Calu3 (cell line): ENCODE measurements at regions not wholly inside any gene's neighbourhood (a gene's known extent, or its start where the extent isn't known, plus 50 kb on each side); places are given as distances from the start of the nearest gene placed in this dataset.

Experiments used
- BruUV-seq: library from RNA; stranded (reverse); fragments of 400-500 nt; replicated peaks from 2 replicates; lab custom pipeline; 2021; lab: Mats Ljungman, UMichigan
- CTCF ChIA-PET: fragments of 300-600 bp; sonication (Branson Sonifier 250); formaldehyde crosslinking; loops from one replicate; lab custom pipeline; 2022; ENCODE audit warnings: antibody characterized with exemption; lab: Charles Lee
- DNase-seq: peaks from one replicate; pipeline ENCODE4 v3.0.0; 2022
- H3K27ac Mint-ChIP-seq: one replicate; pipeline ENCODE4 v1.8.0; 2022; ENCODE audit warnings: mixed read lengths; ENCODE audit not compliant: unreplicated experiment
- H3K27me3 Mint-ChIP-seq: one replicate; pipeline ENCODE4 v1.8.0; 2022; ENCODE audit warnings: mixed read lengths; ENCODE audit not compliant: unreplicated experiment
- H3K36me3 Mint-ChIP-seq: one replicate; pipeline ENCODE4 v1.8.0; 2022; ENCODE audit warnings: mild to moderate bottlenecking, moderate library complexity, mixed read lengths; ENCODE audit not compliant: insufficient read depth, unreplicated experiment
- H3K4me1 Mint-ChIP-seq: one replicate; pipeline ENCODE4 v1.8.0; 2022; ENCODE audit warnings: mild to moderate bottlenecking, low read depth, mixed read lengths; ENCODE audit not compliant: unreplicated experiment
- H3K4me3 Mint-ChIP-seq: one replicate; pipeline ENCODE4 v1.8.0; 2022; ENCODE audit warnings: mild to moderate bottlenecking, low read depth, moderate library complexity, mixed read lengths; ENCODE audit not compliant: unreplicated experiment
- H3K9me3 Mint-ChIP-seq: one replicate; pipeline ENCODE4 v1.8.0; 2022; ENCODE audit warnings: low read depth, mixed read lengths; ENCODE audit not compliant: unreplicated experiment
- CTCF ChIP-seq: fragments of 200-600 bp; IDR thresholded peaks from one replicate; pipeline ENCODE4 v1.8.0; 2022; ENCODE audit warnings: antibody characterized with exemption; ENCODE audit not compliant: unreplicated experiment
- intact Hi-C: fragments of 100-400 bp; cut with micrococcal nuclease; formaldehyde crosslinking; loops from one replicate; pipeline ENCODE4 v1.10.0; 2022; ENCODE audit not compliant: unreplicated experiment

GRCh38 chr15:77866596-77867125 is 210.8 kb downstream of the TBC1D2B start:
- no peak overlapping the region for H3K4me3 Mint-ChIP-seq
- intact Hi-C loops, result no loop called here
- no peak for DNase-seq
- no peak for TF ChIP-seq CTCF
- H3K27me3 Mint-ChIP-seq, result peaks cover 89% of the 10 kb centered on the region
- peaks cover 6% of the 10 kb centered on the region for H3K4me1 Mint-ChIP-seq
- H3K27ac Mint-ChIP-seq, result no peak overlapping the region
- CTCF ChIA-PET, result interaction anchor here (0.9 kb wide), 1 partner anchor 233 kb away, joined by 3 read pairs; no protein-coding TSS in a partner anchor
- no TSS peak for BruUV-seq
- H3K9me3 Mint-ChIP-seq, result no peaks in the 10 kb centered on the region
- peaks cover 3% of the 10 kb centered on the region for H3K36me3 Mint-ChIP-seq

GRCh38 chr15:77866186-77866585 is 211.3 kb downstream of the TBC1D2B start:
- no TSS peak for BruUV-seq
- intact Hi-C loops, result no loop called here
- CTCF ChIA-PET, result no interaction called here
- no peak for DNase-seq
- Mint-ChIP-seq H3K27ac (no peak overlapping the region), H3K4me1 (peaks cover 2% of the 10 kb centered on the region), H3K4me3 (no peak overlapping the region), H3K36me3 (peaks cover under 1% of the 10 kb centered on the region), H3K9me3 (no peaks in the 10 kb centered on the region), H3K27me3 (peaks cover 89% of the 10 kb centered on the region)
- no peak for TF ChIP-seq CTCF

- Mint-ChIP-seq H3K9me3 (no peaks in the 10 kb centered on the region), H3K27me3 (peaks cover 89% of the 10 kb centered on the region), H3K4me1 (no peaks in the 10 kb centered on the region), H3K27ac (no peak overlapping the region), H3K36me3 (no peaks in the 10 kb centered on the region), H3K4me3 (no peak overlapping the region)
- DNase-seq, result no peak
- CTCF ChIA-PET, result no interaction called here
- intact Hi-C loops, result no loop called here
- TF ChIP-seq CTCF, result no peak
- BruUV-seq, result no TSS peak
Observed at GRCh38 chr15:77865701-77866100, 211.8 kb downstream of the TBC1D2B start.

- Mint-ChIP-seq H3K4me1 (no peaks in the 10 kb centered on the region), H3K27ac (no peak overlapping the region), H3K4me3 (no peak overlapping the region), H3K9me3 (no peaks in the 10 kb centered on the region), H3K27me3 (peaks cover 89% of the 10 kb centered on the region), H3K36me3 (no peaks in the 10 kb centered on the region)
- CTCF ChIA-PET, result no interaction called here
- no TSS peak for BruUV-seq
- TF ChIP-seq CTCF, result no peak
- DNase-seq, result no peak
- intact Hi-C loops, result no loop called here
Observed at GRCh38 chr15:77865106-77865610, 212.4 kb downstream of the TBC1D2B start.
